Stimulated activated CD4-positive, alpha-beta T cell treated with anti-CD3 and anti-CD28 coated beads, Interleukin-4, amount 100 ng/mL, for 48 hours (primary cell): ENCODE measurements at regions not wholly inside any gene's neighbourhood (a gene's known extent, or its start where the extent isn't known, plus 50 kb on each side); places are given as distances from the start of the nearest gene placed in this dataset.
A peak's percentile ranks its signal among the peaks of the same experiment; 100 is the strongest.

ENCODE experiments used
- DNase-seq, 2 donors: peaks; one replicate each; pipeline ENCODE4 v3.0.0-alpha.2; 2020; ENCODE audit warnings: low read depth in 2 of 2

- no peak for DNase-seq
Observed at GRCh38 chr4:167475951-167476350, 241.7 kb upstream of the SPOCK3 start.

DNA sequence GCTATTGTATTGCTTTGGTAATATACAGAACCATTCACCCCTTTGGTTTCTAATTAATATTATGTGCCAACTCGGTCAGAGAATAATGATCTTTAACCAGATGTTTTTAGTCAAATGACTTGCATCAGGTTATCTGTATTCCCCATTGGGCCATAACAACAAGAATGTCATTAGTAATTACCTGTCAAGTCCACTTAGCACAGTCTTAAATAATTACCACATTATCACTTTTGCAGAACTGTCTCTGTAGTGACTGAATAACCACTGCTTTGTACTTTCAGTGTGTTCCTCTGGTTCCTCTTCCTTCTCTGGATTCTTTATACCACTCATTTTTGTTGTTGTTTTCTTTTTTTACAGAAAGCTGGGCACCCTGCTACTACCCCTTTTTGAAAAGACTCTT is 257.7 kb upstream of the SPOCK3 start:
- no peak for DNase-seq

DNA sequence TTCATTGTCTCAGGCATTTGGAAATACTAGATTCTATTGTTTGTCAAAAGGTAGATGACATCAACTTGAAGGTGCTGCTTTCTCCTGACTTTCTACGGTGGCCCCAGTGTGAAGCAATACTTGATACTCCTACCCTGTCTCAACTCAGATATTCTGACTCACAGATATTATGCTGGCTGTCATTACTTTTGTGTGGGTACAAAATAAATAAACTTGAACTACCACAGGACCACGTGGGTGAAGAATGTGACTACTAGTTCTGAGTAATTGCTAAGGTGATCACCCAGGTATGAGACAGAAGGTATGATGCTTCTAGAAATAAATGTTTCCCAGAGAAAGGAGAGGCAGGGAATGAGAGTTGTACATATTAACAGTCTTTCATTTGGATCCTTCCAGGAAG is 275.3 kb upstream of the SPOCK3 start:
- no peak for DNase-seq

GRCh38 chr4:167524091-167524490 is 289.8 kb upstream of the SPOCK3 start:
- no peak for DNase-seq

DNA sequence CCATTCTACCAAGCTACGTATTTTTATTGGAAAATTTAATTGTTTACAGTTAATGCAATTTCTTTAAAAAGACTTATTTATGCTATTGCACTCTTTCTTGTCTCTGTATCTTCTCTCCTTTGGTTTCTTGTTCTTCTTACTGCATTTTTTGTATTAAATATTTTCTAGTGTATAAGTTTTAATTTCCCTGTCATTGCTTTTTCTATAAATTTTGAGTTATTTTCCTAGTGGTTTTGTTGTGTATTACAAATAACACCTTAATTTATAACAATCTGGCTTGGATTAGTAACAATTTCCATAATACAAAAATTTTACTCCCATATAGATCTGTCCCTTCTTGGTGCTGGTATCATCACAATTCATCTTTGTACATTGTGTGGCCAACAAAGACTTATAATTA is 303.5 kb upstream of the SPOCK3 start:
- no peak for DNase-seq

- no peak for DNase-seq
Observed at GRCh38 chr4:167541286-167541685, 307.0 kb upstream of the SPOCK3 start.

DNA sequence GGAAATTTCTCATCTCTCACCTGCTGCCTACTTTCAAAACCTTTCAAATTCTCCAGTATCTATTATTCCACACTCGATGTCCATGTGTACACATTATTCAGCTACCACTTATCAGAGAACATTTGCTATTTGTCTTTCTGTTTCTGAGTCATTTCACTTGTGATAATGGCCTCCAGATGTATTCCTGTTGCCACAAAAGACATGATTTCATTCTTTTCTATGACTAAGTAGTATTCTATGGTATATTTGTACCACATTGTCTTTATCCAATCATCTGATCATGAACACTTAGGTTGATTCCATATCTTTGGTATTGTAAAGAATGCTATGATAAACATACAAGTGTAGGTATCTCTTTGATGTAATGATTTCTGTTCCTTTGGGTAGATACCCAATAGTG is 310.1 kb upstream of the SPOCK3 start:
- no peak for DNase-seq

DNA sequence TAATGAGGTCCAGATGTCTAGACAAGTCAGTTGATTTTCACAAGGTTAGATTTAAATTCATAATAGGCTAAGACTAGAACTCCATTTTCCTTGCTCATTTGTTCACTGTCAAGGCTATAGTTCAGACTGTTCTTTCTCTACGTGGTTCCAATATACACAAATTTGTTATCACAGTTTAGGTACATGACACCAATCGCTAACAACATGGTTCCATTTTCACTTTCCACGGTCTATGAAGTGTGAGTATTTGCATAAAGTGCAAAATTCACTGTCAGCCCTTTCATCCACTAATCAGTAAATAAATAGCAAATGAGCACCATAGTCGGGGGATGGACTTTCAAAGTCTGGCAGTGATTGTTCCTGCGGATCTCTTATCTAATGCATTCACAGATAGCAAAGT is 315.7 kb upstream of the SPOCK3 start:
- DNase-seq: no peak

GRCh38 chr4:167555338-167556022 is 321.2 kb upstream of the SPOCK3 start:
- no peak for DNase-seq

- DNase-seq: no peak
Observed at GRCh38 chr4:167578906-167579305, 344.6 kb upstream of the SPOCK3 start.

DNA sequence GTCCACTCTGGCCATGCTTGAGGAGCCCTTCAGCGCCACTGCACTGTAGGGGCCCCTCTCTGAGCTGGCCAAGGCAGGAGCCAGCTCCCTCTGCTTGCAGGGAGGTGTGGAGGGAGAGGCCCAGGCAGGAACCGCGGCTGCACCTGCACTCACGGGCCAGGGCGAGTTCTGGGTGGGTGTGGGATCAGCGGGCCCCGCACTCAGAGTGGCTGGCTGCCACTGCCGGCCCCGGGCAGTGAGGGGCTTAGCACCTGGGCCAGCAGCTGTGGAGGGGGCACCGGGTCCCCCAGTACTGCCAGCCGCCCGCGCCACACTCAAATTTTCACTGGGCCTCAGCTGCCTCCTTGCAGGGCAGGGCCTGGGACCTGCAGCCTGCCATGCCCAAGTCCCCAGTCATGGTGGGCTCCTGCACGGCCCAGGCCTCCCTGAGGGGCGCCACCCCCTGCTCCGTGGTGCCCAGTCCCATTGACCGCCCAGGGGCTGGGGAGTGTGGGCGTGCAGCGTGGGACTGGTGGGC is 347.2 kb upstream of the SPOCK3 start:
- DNase-seq: no peak

- DNase-seq: no peak
Observed at GRCh38 chr4:167587361-167587760, 353.1 kb upstream of the SPOCK3 start.

- no peak for DNase-seq
Observed at GRCh38 chr4:167595898-167596297, 361.6 kb upstream of the SPOCK3 start.

DNA sequence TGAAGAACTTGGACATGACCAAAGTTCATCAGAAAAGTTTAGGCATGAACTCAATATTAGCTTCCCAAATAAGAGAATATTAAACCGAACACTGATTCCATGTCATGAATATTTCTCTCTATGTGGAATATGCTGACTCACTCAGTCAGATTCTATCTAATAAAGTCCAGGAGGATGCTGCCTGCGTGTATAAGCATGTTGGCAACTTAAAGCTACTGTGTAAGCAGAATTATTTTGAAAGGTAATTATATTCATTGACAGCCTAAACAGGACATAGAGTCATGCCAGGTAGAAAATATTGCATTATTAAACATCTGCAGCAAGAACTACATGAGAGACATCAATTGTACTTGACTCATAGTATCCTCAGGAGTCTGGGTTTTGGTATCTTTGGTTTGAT is 367.9 kb upstream of the SPOCK3 start:
- DNase-seq: no peak

DNA sequence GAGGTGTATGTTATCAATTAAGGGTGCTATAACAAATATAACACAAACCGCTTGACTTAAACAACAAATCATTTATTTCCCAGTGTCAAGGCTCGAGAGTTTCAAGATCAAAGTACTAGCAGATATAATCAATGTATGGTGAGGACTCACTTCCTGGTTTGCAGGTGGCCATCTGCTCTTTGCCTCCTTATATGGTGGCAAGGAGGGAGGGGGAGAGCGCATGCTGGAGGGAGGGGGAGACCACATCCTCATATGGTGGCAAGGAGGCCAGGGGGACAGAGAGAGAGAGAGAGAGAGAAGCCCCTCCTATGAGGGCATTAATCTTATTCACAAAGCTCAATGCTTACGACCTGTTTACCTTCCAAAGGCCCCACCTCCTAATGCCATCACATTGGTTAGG is 372.3 kb upstream of the SPOCK3 start:
- DNase-seq: no peak

GRCh38 chr4:167613381-167613780 is 379.1 kb upstream of the SPOCK3 start:
- DNase-seq: no peak

DNA sequence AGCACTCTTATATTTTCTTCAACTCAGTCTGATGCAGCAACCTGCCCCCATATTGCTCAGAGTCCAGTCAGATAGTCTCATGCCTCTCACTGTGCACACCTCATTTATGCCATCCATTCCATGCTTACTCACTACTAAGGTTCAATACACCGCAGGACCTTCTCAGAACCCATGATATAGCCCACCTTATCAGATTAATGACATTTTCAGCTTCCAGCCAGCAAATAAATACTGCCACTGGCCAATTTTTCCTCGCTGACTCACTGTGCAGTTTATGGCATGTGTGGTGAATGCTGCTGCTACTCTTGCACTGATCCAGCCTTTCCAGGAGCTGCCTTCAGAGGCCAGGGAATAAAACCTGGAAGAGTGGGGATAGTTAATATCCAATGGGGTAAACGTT is 380.6 kb upstream of the SPOCK3 start:
- DNase-seq: no peak

- no peak for DNase-seq
Observed at GRCh38 chr4:167616476-167616875, 382.2 kb upstream of the SPOCK3 start.

DNA sequence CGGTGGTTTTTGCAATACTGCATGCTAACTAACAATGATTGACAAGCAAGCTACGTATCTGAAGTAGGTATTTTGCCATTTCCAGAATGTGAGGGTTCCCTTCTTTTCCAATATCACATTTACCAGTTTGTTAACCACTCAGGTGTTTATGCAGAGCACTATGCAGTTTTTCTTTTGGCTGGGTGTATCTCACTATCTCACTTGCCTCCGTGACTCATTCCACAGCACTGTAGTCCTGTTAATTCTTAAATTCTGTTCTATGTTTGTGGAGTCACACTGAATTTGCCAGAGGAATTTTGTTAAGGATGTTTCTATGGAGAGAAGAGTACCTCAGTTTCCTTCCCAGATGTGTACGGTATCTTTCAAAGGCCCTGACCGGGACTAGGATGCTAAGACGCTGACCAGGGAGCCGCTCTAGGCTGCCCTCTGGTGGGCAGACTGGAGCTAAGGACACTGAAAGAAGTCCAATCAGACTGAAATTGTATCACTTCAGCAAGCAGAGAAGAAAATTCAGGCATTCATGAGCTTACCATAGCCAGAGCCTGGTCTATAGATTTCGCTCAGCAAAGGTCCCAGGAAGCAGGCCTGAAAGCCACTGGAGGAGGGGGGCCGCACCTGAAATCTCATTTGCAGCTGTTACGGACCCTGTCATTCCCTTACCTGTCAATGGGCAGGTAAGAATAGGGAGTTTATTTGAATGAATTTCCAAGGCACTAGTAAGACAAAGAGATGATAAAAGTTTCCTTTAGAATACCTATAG is 388.4 kb upstream of the SPOCK3 start:
- peak; percentile 15 to 24 for DNase-seq

DNA sequence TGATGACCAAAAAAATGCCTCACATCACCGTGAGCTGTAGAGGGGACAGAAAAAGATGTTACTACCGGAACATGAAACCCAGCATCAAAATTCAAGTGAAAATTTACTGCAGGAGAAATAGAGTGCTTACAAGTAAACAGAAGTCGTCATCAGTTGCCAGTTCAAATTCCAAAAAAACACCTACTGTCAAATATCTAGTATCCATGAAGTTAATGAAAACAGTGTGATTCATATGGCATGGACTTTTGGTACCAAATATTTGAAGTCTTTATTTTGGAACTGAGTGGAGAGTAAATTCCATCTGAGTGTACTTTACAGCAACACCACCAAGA is 388.9 kb upstream of the SPOCK3 start:
- no peak for DNase-seq

DNA sequence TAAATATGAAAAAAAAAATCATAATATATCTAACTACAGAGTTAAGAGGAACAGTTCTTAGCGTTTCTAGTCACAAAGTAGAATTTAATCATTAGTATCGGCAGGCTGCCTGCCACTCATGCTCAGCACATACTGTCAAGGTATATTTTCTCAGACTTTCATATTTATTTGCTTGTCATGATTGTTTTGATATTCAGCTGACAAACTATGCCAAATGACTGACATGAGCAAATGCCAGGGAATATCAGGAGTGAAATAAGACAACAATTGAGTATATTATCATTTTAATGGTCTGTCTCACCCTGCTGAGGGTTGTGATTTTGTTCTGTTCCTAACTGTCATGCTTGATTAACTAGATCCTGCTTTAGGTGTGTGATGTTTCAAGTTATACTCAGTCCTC is 395.0 kb upstream of the SPOCK3 start:
- DNase-seq: no peak

DNA sequence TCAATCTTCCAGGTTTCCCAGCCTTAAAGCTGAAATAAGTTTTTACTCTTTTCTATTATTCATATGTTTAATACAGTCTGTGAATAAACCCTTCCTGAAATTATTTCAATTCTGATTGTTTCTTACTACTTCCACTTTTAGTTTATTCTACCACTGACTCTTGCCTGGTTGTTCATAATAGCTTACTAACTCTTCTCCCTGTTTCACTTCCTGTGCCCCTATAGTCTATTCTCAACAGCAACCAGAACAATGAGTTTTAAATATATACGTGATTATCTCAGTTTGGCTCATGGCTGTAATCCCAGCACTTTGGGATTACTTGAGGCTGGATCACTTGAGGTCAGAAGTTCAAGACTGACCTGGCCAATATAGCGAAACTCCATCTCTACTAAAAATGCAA is 408.0 kb upstream of the SPOCK3 start:
- DNase-seq: no peak

DNA sequence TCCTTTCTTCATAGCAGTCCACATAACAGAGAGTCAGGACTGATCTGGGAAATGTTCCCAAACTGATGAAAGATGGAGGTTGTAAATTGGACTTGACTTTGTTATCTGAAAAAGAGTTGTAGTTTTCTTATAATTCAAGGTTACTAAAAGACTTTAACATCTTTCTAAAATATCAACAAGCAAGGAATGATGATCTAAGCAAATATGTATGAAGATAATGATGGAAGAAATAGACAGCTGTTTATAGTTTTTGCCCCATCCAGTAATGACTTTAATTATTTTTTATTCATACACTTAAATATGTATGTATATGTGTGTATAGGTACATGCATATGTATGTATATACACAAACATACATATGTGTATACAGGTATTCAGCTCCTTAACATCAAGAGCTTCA is 411.1 kb upstream of the SPOCK3 start:
- DNase-seq: no peak

GRCh38 chr4:167652267-167652666 is 418.0 kb upstream of the SPOCK3 start:
- DNase-seq: no peak
